ENCODE measurements at regions not wholly inside any gene's neighbourhood (a gene's known extent, or its start where the extent isn't known, plus 50 kb on each side); places are given as distances from the start of the nearest gene placed in this dataset.

DNA sequence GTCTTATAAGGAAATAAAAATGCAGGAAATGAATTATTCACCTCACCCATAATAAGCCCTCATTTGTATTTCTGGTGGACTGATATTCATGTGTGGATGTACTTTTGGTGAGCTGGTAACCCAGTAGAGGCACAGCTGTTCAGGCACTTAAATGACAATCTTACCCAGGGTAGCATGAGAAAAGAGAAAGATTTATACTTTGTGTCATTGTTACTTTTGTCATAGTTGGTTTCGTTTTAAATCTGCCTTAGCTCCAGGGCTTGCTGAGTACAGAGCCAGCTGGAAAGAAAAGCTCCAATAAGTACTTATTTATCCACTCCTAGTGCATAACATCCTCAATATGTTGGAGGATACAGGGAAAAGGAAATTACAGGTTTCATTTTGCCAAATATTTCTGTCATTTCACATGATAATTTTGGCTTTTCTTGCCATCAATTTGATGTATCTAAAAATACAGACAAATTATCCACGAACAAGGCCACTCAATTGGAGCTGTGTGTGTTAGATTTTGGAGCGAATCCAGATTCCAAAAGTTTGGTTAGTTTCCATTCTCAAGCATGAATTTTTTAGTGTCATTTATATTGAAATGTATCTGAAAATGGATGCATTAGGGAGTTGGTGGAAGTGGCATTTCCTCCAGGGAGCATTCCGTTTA, 1276.1 kb upstream of the FAM98A start:
- Histone ChIP-seq H3K36me3 (ENCODE audit: low read length) (no peaks in the 10 kb centered on the region), H4K20me1 (ENCODE audit: low read depth, low read length) (no peaks in the 10 kb centered on the region), H3K27me3 (ENCODE audit: low read length) (no peaks in the 10 kb centered on the region), H3K4me2 (ENCODE audit: low read depth, low read length, poor library complexity, severe bottlenecking) (no peak overlapping the region), H3K27ac (ENCODE audit: low read depth, low read length) (no peak overlapping the region), H3K9ac (ENCODE audit: low read length) (no peak overlapping the region), H3F3A (ENCODE audit: insufficient read depth) (no peaks in the 10 kb centered on the region), H3K9me2 (replicated peaks; ENCODE audit: insufficient read depth, low read length) (peaks cover 3% of the 10 kb centered on the region; the same call in 1 of the 2 replicates), H3K9me3 (ENCODE audit: insufficient read depth, low read length) (no peaks in the 10 kb centered on the region), H3K4me3 (ENCODE audit: insufficient read depth, low read length, poor library complexity, severe bottlenecking) (no peak overlapping the region), H2AFZ (ENCODE audit: low read depth, low read length, severe bottlenecking) (no peak overlapping the region), H3K79me2 (ENCODE audit: insufficient read depth, low read length) (no peaks in the 10 kb centered on the region)
- TF ChIP-seq, protein P1, sequence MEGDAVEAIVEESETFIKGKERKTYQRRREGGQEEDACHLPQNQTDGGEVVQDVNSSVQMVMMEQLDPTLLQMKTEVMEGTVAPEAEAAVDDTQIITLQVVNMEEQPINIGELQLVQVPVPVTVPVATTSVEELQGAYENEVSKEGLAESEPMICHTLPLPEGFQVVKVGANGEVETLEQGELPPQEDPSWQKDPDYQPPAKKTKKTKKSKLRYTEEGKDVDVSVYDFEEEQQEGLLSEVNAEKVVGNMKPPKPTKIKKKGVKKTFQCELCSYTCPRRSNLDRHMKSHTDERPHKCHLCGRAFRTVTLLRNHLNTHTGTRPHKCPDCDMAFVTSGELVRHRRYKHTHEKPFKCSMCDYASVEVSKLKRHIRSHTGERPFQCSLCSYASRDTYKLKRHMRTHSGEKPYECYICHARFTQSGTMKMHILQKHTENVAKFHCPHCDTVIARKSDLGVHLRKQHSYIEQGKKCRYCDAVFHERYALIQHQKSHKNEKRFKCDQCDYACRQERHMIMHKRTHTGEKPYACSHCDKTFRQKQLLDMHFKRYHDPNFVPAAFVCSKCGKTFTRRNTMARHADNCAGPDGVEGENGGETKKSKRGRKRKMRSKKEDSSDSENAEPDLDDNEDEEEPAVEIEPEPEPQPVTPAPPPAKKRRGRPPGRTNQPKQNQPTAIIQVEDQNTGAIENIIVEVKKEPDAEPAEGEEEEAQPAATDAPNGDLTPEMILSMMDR (IDR thresholded peaks at IDR 0.05; ENCODE audit: insufficient read depth, low read length, poor library complexity, severe bottlenecking) = no peak
- TF ChIP-seq EZH2phosphoT487 (conservative IDR thresholded peaks at IDR 0.05; ENCODE audit: low read length) = no peak

DNA sequence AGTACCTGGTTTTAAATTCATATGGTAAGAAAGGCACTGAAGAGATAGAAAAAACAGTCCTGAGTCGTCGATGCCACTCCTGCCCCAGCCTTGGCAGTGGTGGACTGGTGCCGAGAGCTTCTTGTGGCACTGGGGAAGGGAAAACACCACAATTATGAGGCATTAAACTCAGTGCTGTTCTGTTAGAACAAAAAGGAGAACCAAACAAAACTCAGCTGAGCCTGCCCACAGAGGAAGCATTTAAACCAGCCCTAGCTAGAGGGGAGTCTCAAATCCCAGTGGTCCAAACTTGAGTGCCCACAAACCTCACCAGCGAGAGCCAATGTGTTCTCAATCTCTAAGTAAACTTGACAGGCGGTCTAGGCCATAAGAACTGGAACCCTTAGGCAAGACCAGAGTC, 1254.5 kb upstream of the FAM98A start:
- Histone ChIP-seq H3K27me3 (ENCODE audit: low read length) (no peaks in the 10 kb centered on the region), H3K4me2 (ENCODE audit: low read depth, low read length, poor library complexity, severe bottlenecking) (no peak overlapping the region), H3K79me2 (ENCODE audit: insufficient read depth, low read length) (no peaks in the 10 kb centered on the region), H3K9ac (ENCODE audit: low read length) (no peak overlapping the region), H3K36me3 (ENCODE audit: low read length) (no peaks in the 10 kb centered on the region), H3K9me3 (ENCODE audit: insufficient read depth, low read length) (no peaks in the 10 kb centered on the region), H3K9me2 (replicated peaks; ENCODE audit: insufficient read depth, low read length) (no peaks in the 10 kb centered on the region), H3K27ac (ENCODE audit: low read depth, low read length) (no peak overlapping the region), H4K20me1 (ENCODE audit: low read depth, low read length) (no peaks in the 10 kb centered on the region), H3F3A (ENCODE audit: insufficient read depth) (no peaks in the 10 kb centered on the region), H2AFZ (ENCODE audit: low read depth, low read length, severe bottlenecking) (no peak overlapping the region), H3K4me3 (ENCODE audit: insufficient read depth, low read length, poor library complexity, severe bottlenecking) (no peak overlapping the region)
- no peak for TF ChIP-seq EZH2phosphoT487 (conservative IDR thresholded peaks at IDR 0.05; ENCODE audit: low read length)
- TF ChIP-seq, protein P1 (IDR thresholded peaks at IDR 0.05; ENCODE audit: insufficient read depth, low read length, poor library complexity, severe bottlenecking) = no peak

DNA sequence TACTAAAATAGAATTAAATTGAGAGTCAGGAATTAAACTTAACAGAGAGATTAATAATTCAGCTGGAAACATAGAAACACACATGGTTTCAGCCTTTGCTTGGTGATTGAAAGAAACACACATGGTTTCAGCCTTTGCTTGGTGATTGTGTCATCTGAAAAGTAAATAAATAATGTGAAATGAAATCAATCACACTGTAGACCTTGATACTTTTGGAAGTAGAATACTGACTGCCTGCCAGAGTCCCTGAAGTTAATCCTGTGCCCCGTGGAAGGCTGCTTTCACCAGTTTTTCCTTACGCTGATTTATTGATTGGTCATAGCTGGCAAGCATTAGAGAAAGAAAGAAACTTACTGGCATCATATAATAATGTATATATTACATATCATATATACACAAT, 1252.7 kb upstream of the FAM98A start:
- TF ChIP-seq EZH2phosphoT487 (conservative IDR thresholded peaks at IDR 0.05; ENCODE audit: low read length) = no peak
- TF ChIP-seq, protein P1 (IDR thresholded peaks at IDR 0.05; ENCODE audit: insufficient read depth, low read length, poor library complexity, severe bottlenecking) = no peak
- Histone ChIP-seq H3K79me2 (ENCODE audit: insufficient read depth, low read length) (no peaks in the 10 kb centered on the region), H4K20me1 (ENCODE audit: low read depth, low read length) (no peaks in the 10 kb centered on the region), H3K4me3 (ENCODE audit: insufficient read depth, low read length, poor library complexity, severe bottlenecking) (no peak overlapping the region), H2AFZ (ENCODE audit: low read depth, low read length, severe bottlenecking) (no peak overlapping the region), H3K36me3 (ENCODE audit: low read length) (no peaks in the 10 kb centered on the region), H3K9ac (ENCODE audit: low read length) (no peak overlapping the region), H3K27ac (ENCODE audit: low read depth, low read length) (no peak overlapping the region), H3F3A (ENCODE audit: insufficient read depth) (no peaks in the 10 kb centered on the region), H3K27me3 (ENCODE audit: low read length) (no peaks in the 10 kb centered on the region), H3K9me2 (replicated peaks; ENCODE audit: insufficient read depth, low read length) (no peaks in the 10 kb centered on the region), H3K9me3 (ENCODE audit: insufficient read depth, low read length) (no peaks in the 10 kb centered on the region), H3K4me2 (ENCODE audit: low read depth, low read length, poor library complexity, severe bottlenecking) (no peak overlapping the region)

Measured in SU-DHL-6 (cell line).